PC-3 (cell line): ENCODE measurements at regions not wholly inside any gene's neighbourhood (a gene's known extent, or its start where the extent isn't known, plus 50 kb on each side); places are given as distances from the start of the nearest gene placed in this dataset.

ENCODE experiments used
- CTCF ChIP-seq: fragments of 300-600 bp; sonication (generic); conservative IDR thresholded peaks from 2 replicates; pipeline ENCODE4 v1.5.1; 2017; ENCODE audit warnings: antibody characterized with exemption, low read depth, mild to moderate bottlenecking, low read length
- EZH2 ChIP-seq: fragments of 300-600 bp; sonication (generic); IDR thresholded peaks from one replicate; pipeline ENCODE4 v1.6.1; 2017; ENCODE audit warnings: antibody characterized with exemption, mild to moderate bottlenecking, low read length; ENCODE audit not compliant: unreplicated experiment
- EZH2phosphoT487 ChIP-seq: fragments of 300-600 bp; sonication (generic); IDR thresholded peaks from 2 replicates; pipeline ENCODE4 v1.6.1; 2018; ENCODE audit warnings: mild to moderate bottlenecking, antibody characterized with exemption, low read length, borderline replicate concordance

GRCh38 chr19:27975419-27976005 is 1237.4 kb downstream of the UQCRFS1 start:
- TF ChIP-seq CTCF (no peak), EZH2 (no peak), EZH2phosphoT487 (no peak)
